ENCODE measurements at regions not wholly inside any gene's neighbourhood (a gene's known extent, or its start where the extent isn't known, plus 50 kb on each side); places are given as distances from the start of the nearest gene placed in this dataset.

DNA sequence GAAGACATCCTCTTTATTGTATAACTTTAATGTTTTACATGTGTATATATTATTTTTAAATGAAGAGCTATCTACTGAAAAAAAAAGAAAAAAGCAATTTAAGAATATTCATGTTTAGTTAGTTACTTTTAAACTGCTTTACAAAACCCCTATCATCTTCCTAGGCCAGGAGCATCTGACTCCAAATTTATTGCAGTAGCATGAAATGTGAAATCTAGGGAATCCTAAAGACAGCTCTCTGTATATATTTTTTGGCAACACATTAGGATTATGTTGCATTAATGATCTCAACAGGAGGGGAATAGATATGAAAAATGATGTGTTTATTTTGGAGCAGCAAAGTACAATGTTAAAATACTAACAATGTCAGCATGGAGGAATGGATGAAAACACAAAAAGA, 158.3 kb downstream of the CNTN3 start:
- Histone ChIP-seq H3K4me3 (no peak overlapping the region), H3K27ac (no peak overlapping the region), H3K9me3 (no peaks in the 10 kb centered on the region), H3K27me3 (no peaks in the 10 kb centered on the region), H3K4me1 (no peaks in the 10 kb centered on the region), H3K36me3 (no peaks in the 10 kb centered on the region)
- TF ChIP-seq EP300 (IDR thresholded peaks at IDR 0.05) (no peak), POLR2A (IDR thresholded peaks at IDR 0.05) (no peak)
- TF ChIP-seq, protein P1, sequence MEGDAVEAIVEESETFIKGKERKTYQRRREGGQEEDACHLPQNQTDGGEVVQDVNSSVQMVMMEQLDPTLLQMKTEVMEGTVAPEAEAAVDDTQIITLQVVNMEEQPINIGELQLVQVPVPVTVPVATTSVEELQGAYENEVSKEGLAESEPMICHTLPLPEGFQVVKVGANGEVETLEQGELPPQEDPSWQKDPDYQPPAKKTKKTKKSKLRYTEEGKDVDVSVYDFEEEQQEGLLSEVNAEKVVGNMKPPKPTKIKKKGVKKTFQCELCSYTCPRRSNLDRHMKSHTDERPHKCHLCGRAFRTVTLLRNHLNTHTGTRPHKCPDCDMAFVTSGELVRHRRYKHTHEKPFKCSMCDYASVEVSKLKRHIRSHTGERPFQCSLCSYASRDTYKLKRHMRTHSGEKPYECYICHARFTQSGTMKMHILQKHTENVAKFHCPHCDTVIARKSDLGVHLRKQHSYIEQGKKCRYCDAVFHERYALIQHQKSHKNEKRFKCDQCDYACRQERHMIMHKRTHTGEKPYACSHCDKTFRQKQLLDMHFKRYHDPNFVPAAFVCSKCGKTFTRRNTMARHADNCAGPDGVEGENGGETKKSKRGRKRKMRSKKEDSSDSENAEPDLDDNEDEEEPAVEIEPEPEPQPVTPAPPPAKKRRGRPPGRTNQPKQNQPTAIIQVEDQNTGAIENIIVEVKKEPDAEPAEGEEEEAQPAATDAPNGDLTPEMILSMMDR (IDR thresholded peaks at IDR 0.05) = no peak
- DNase-seq (ENCODE audit: low spot score in 2 of 2) = no peak

GRCh38 chr3:74447221-74447620, 167.2 kb downstream of the CNTN3 start:
- TF ChIP-seq, protein P1 (IDR thresholded peaks at IDR 0.05) = no peak
- TF ChIP-seq POLR2A (IDR thresholded peaks at IDR 0.05) (no peak), EP300 (IDR thresholded peaks at IDR 0.05) (no peak)
- no peaks in the 10 kb centered on the region for H3K27me3 ChIP-seq
- no peaks in the 10 kb centered on the region for H3K9me3 ChIP-seq
- DNase-seq (ENCODE audit: low spot score in 2 of 2) = no peak
- H3K27ac ChIP-seq = no peak overlapping the region
- no peaks in the 10 kb centered on the region for H3K36me3 ChIP-seq
- 86 to 88% methylated on average over 1 of the region's 1 CpG for WGBS, 2 donors
- H3K4me3 ChIP-seq = no peak overlapping the region
- no peaks in the 10 kb centered on the region for H3K4me1 ChIP-seq

DNA sequence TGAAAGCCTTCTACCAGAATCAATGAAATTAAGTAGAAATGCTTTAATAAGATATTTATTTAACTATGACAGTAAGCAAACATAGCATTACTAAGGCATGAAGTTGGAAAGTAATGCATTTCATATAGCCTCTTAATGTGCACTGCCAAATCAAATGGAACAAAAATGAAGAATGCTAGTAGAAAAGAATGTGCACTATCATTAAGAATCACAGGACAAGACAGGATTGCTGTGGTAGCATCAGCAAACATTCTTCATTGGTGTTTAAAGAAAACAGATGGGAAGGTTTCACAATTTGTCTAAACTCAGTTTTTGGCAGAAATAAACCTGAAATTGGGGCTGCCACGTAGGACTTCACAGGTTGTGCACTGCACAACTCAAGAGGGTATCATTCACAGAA, 168.9 kb downstream of the CNTN3 start:
- H3K36me3 ChIP-seq = no peaks in the 10 kb centered on the region
- no peak overlapping the region for H3K4me3 ChIP-seq
- DNase-seq (ENCODE audit: low spot score in 2 of 2) = no peak
- H3K27me3 ChIP-seq = no peaks in the 10 kb centered on the region
- TF ChIP-seq EP300 (IDR thresholded peaks at IDR 0.05) = no peak
- TF ChIP-seq, protein P1 (IDR thresholded peaks at IDR 0.05) = no peak
- no peak for TF ChIP-seq POLR2A (IDR thresholded peaks at IDR 0.05)
- no peak overlapping the region for H3K27ac ChIP-seq
- 85 to 86% methylated on average over 1 of the region's 1 CpG for WGBS, 2 donors
- no peaks in the 10 kb centered on the region for H3K4me1 ChIP-seq
- no peaks in the 10 kb centered on the region for H3K9me3 ChIP-seq

DNA sequence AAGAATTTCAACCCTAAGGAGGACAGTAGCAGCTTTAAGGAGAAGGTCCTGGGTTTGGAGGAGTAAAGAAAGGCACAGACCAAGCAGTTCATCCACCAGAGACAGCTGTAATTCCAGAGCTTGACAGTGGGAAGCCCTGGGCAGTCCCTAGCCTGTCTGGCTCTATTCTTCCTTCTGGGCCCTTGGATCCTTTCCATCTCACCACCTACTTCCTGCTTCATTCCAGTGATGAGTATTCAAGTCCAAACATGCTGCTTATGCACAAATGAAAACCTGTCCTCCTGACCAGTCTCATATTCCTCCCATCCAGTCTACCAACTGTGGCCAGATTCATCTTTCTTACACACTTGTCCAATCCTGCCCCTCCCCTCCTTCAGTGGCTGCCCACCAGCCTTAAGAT, 171.4 kb downstream of the CNTN3 start:
- TF ChIP-seq, protein P1 (IDR thresholded peaks at IDR 0.05) = no peak
- no peak for TF ChIP-seq POLR2A (IDR thresholded peaks at IDR 0.05)
- no peak for TF ChIP-seq EP300 (IDR thresholded peaks at IDR 0.05)
- H3K4me1 ChIP-seq = no peaks in the 10 kb centered on the region
- H3K4me3 ChIP-seq = no peak overlapping the region
- H3K36me3 ChIP-seq = no peaks in the 10 kb centered on the region
- no peak overlapping the region for H3K27ac ChIP-seq
- H3K27me3 ChIP-seq = no peaks in the 10 kb centered on the region
- DNase-seq (ENCODE audit: low spot score in 2 of 2) = no peak
- no peaks in the 10 kb centered on the region for H3K9me3 ChIP-seq

GRCh38 chr3:74442683-74443082, 171.8 kb downstream of the CNTN3 start:
- H3K27me3 ChIP-seq = no peaks in the 10 kb centered on the region
- DNase-seq (ENCODE audit: low spot score in 2 of 2) = no peak
- no peaks in the 10 kb centered on the region for H3K36me3 ChIP-seq
- H3K9me3 ChIP-seq = no peaks in the 10 kb centered on the region
- TF ChIP-seq, protein P1 (IDR thresholded peaks at IDR 0.05) = no peak
- TF ChIP-seq POLR2A (IDR thresholded peaks at IDR 0.05) (no peak), EP300 (IDR thresholded peaks at IDR 0.05) (no peak)
- H3K4me3 ChIP-seq = no peak overlapping the region
- no peaks in the 10 kb centered on the region for H3K4me1 ChIP-seq
- H3K27ac ChIP-seq = no peak overlapping the region

Measured in tibial nerve (tissue), 4 donors.